ENCODE measurements at regions not wholly inside any gene's neighbourhood (a gene's known extent, or its start where the extent isn't known, plus 50 kb on each side); places are given as distances from the start of the nearest gene placed in this dataset.

GRCh38 chr18:8498905-8499304 is 110.3 kb upstream of the RAB12 start:
- POLR2A ChIA-PET = no interaction called here
- CTCF ChIA-PET = no interaction called here

- ChIA-PET POLR2A (no interaction called here), CTCF (no interaction called here)
Measured at GRCh38 chr18:8499810-8500675, 109.2 kb upstream of the RAB12 start.

GRCh38 chr18:8501044-8501443 is 108.2 kb upstream of the RAB12 start:
- ChIA-PET CTCF (no interaction called here), POLR2A (no interaction called here)

- POLR2A ChIA-PET = no interaction called here
- CTCF ChIA-PET = no interaction called here
Measured at GRCh38 chr18:8503248-8503647, 106.0 kb upstream of the RAB12 start.

GRCh38 chr18:8504424-8504823 is 104.8 kb upstream of the RAB12 start:
- CTCF ChIA-PET = no interaction called here
- POLR2A ChIA-PET = no interaction called here

GRCh38 chr18:8504880-8505435 is 104.3 kb upstream of the RAB12 start:
- CTCF ChIA-PET = no interaction called here
- POLR2A ChIA-PET = no interaction called here

- CTCF ChIA-PET = no interaction called here
- POLR2A ChIA-PET = no interaction called here
Measured at GRCh38 chr18:8506251-8507049, 102.8 kb upstream of the RAB12 start.

GRCh38 chr18:8507361-8507760 is 101.9 kb upstream of the RAB12 start:
- ChIA-PET POLR2A (no interaction called here), CTCF (no interaction called here)

GRCh38 chr18:8507915-8508705 is 101.1 kb upstream of the RAB12 start:
- POLR2A ChIA-PET = no interaction called here
- CTCF ChIA-PET = no interaction called here

- ChIA-PET CTCF (no interaction called here), POLR2A (no interaction called here)
Measured at GRCh38 chr18:8513249-8513648, 96.0 kb upstream of the RAB12 start.

GRCh38 chr18:8514409-8514808 is 94.8 kb upstream of the RAB12 start:
- POLR2A ChIA-PET = no interaction called here
- CTCF ChIA-PET = no interaction called here

GRCh38 chr18:8515142-8515865 is 93.9 kb upstream of the RAB12 start:
- ChIA-PET POLR2A (no interaction called here), CTCF (no interaction called here)

- POLR2A ChIA-PET = no interaction called here
Measured at GRCh38 chr18:8516371-8517250, 92.6 kb upstream of the RAB12 start.

GRCh38 chr18:8517276-8517675 is 92.0 kb upstream of the RAB12 start:
- CTCF ChIA-PET = interaction anchor here (1.2 kb wide), 1 partner anchor 69 kb away, joined by 3 read pairs; no protein-coding TSS in a partner anchor
- POLR2A ChIA-PET = no interaction called here

More at GRCh38 chr18:8516371-8517250, 92.6 kb upstream of the RAB12 start:
- CTCF ChIA-PET = interaction anchor here (1.2 kb wide), 1 partner anchor 69 kb away, joined by 3 read pairs; no protein-coding TSS in a partner anchor

GRCh38 chr18:8519102-8519501 is 90.1 kb upstream of the RAB12 start:
- ChIA-PET POLR2A (no interaction called here), CTCF (no interaction called here)

GRCh38 chr18:8520266-8520665 is 89.0 kb upstream of the RAB12 start:
- ChIA-PET CTCF (no interaction called here), POLR2A (no interaction called here)

GRCh38 chr18:8522756-8523155 is 86.5 kb upstream of the RAB12 start:
- CTCF ChIA-PET = no interaction called here
- POLR2A ChIA-PET = no interaction called here

- ChIA-PET CTCF (no interaction called here), POLR2A (no interaction called here)
Measured at GRCh38 chr18:8525692-8526091, 83.5 kb upstream of the RAB12 start.

GRCh38 chr18:8526332-8526731 is 82.9 kb upstream of the RAB12 start:
- CTCF ChIA-PET = no interaction called here
- POLR2A ChIA-PET = no interaction called here

Data from activated CD8-positive, alpha-beta memory T cell treated with anti-CD3 and anti-CD28 coated beads for 36 hours (primary cell).